ENCODE measurements at regions not wholly inside any gene's neighbourhood (a gene's known extent, or its start where the extent isn't known, plus 50 kb on each side); places are given as distances from the start of the nearest gene placed in this dataset.
A peak's percentile ranks its signal among the peaks of the same experiment; 100 is the strongest.

- no peak for TF ChIP-seq CTCF (IDR thresholded peaks at IDR 0.05)
- Histone ChIP-seq H3K4me3 (no peak overlapping the region), H3K27ac (no peak overlapping the region)
- DNase-seq (ENCODE audit: low spot score), result peak; percentile 53
Observed at GRCh38 chr2:128492966-128493811, 174.5 kb upstream of the HS6ST1 start.

GRCh38 chr2:128493880-128494279, 175.2 kb upstream of the HS6ST1 start:
- TF ChIP-seq CTCF (IDR thresholded peaks at IDR 0.05), result no peak
- H3K27ac ChIP-seq, result no peak overlapping the region
- DNase-seq (ENCODE audit: low spot score), result peak; percentile 35
- no peak overlapping the region for H3K4me3 ChIP-seq

DNA sequence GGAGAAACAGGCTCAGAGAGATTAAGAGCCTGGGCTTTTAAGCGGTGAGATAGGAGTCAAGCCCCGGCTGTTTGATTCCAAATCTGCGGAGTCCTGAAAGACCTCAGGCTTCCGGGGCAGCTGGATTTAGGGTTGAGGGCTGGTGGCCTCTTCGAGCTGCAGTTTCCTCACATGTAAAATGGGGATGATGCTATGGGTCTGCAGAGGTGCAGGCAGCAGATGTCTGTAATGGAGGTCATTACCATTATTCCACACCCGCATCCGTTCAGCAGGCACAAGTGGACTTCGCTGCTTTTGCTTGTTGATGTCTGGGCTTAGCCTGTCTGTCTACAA, 175.6 kb upstream of the HS6ST1 start:
- no peak for TF ChIP-seq CTCF (IDR thresholded peaks at IDR 0.05)
- Histone ChIP-seq H3K4me3 (no peak overlapping the region), H3K27ac (no peak overlapping the region)
- peak; percentile 53 for DNase-seq (ENCODE audit: low spot score)

GRCh38 chr2:128494640-128495321, 176.1 kb upstream of the HS6ST1 start:
- TF ChIP-seq CTCF (IDR thresholded peaks at IDR 0.05), result no peak
- DNase-seq (ENCODE audit: low spot score), result peak; percentile 58
- no peak overlapping the region for H3K4me3 ChIP-seq
- no peak overlapping the region for H3K27ac ChIP-seq

- no peak for DNase-seq (ENCODE audit: low spot score)
- Histone ChIP-seq H3K4me3 (no peak overlapping the region), H3K27ac (no peak overlapping the region)
- no peak for TF ChIP-seq CTCF (IDR thresholded peaks at IDR 0.05)
Observed at GRCh38 chr2:128495996-128496547, 177.4 kb upstream of the HS6ST1 start.

DNA sequence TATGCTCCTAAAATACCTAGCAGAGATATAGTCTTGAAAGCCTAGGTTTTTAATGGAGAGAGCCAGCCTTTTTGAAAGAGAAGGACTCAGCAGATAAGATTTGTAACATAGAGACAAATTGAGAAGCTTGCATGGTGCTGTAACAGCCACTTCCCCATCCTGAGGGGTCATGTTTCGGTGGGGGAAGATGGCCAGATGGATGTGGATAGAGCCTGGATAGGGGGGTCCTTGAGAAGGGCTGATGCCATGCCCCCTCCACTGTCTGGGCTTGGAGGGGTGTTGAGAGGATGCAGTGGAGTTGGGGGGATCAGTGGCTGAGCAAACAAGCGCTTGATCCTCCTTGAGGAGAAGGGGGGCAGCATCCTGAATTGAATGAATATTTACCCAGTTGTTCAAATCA, 178.0 kb upstream of the HS6ST1 start:
- no peak overlapping the region for H3K27ac ChIP-seq
- DNase-seq (ENCODE audit: low spot score), result no peak
- TF ChIP-seq CTCF (IDR thresholded peaks at IDR 0.05), result no peak
- no peak overlapping the region for H3K4me3 ChIP-seq

Data from coronary artery (tissue), 2 donors.